H7 (cell line): ENCODE measurements at regions not wholly inside any gene's neighbourhood (a gene's known extent, or its start where the extent isn't known, plus 50 kb on each side); places are given as distances from the start of the nearest gene placed in this dataset.

Experiments used
- DNase-seq: peaks from one replicate; pipeline ENCODE4 v3.0.0; 2012
- H3K27me3 ChIP-seq: 2 replicates; pipeline ENCODE4 v1.6.0; 2011; ENCODE audit warnings: mild to moderate bottlenecking, low read length; ENCODE audit not compliant: control insufficient read depth, insufficient read depth
- H3K36me3 ChIP-seq: replicated peaks from 2 replicates; pipeline ENCODE4 v1.5.1; 2011; ENCODE audit warnings: low read length; ENCODE audit not compliant: control insufficient read depth, insufficient read depth
- H3K4me3 ChIP-seq: 2 replicates; pipeline ENCODE4 v1.5.1; 2011; ENCODE audit warnings: low read depth, mild to moderate bottlenecking, control low read depth, low read length, moderate library complexity; ENCODE audit not compliant: insufficient read depth

DNA sequence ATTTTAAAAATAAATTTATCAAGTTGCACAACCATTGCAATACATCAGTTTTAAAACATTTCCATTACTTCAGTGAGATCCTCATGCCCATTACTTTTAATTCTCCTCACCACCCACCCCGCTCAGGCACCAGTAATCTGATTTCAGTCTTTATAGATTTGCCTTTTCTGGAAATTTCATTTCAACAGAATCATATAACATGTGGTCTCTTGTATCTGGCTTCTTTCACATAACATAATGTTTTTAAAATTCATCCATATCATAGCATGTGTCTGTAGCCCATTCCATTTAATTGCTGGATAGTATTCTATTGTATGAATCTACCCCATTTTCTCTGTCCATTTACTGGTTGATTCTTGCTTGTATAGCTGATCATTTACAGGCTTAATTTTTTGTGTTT is 110.3 kb upstream of the TMEM108 start:
- H3K27me3 ChIP-seq: no peaks in the 10 kb centered on the region
- H3K4me3 ChIP-seq: no peak overlapping the region
- no peak for DNase-seq
- no peaks in the 10 kb centered on the region for H3K36me3 ChIP-seq

DNA sequence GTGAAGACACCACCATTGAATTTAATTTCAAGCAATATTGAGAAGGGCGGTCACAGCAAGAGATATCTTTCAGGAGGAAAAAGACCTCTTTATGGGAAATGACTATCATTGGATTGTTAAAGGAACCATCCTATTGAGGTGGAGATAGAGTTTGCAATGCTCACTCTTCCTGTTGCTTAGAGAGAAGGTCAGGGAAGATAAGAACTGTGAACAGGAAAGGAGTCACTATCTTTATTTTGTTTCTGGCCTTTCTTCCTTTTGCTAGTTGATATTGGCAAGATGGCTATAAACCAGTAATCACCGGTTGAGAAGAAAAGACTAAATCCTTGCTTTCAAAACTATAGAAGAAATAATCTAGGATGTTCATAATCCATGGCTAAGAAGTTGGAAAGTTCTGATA is 112.1 kb upstream of the TMEM108 start:
- no peak for DNase-seq
- no peaks in the 10 kb centered on the region for H3K36me3 ChIP-seq
- no peak overlapping the region for H3K4me3 ChIP-seq
- H3K27me3 ChIP-seq: no peaks in the 10 kb centered on the region

DNA sequence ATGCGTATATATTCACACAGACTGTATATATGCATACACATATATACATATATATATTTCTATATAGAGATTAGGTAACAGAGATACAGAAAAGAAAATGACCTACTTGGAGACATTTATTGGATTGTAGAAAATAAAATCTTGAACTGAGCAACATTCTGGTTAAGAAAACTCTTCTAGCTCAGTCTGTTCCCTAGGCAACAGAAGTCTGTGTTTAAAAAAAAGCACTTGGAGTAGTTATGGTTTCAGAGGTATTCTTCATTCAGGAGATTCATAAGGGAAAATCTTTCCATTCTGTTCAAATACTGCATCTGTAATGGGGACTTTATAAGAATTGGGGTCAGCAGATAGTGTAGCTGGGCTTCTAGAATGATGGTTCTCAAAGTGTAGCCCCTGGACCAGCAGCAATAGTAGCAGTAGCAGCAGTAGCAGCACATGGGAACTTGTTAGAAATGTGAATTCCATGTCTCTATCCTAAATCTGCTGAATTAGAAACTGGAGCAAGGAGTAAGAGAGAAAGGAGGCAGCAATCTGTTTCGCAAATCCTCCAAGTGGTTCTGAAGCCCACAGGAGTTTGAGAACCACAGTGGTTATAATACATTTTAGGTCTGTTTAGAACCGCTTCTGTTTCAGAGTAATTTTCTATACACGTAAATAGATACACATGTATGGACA is 112.8 kb upstream of the TMEM108 start:
- no peaks in the 10 kb centered on the region for H3K27me3 ChIP-seq
- no peak overlapping the region for H3K4me3 ChIP-seq
- no peak for DNase-seq
- H3K36me3 ChIP-seq: no peaks in the 10 kb centered on the region

DNA sequence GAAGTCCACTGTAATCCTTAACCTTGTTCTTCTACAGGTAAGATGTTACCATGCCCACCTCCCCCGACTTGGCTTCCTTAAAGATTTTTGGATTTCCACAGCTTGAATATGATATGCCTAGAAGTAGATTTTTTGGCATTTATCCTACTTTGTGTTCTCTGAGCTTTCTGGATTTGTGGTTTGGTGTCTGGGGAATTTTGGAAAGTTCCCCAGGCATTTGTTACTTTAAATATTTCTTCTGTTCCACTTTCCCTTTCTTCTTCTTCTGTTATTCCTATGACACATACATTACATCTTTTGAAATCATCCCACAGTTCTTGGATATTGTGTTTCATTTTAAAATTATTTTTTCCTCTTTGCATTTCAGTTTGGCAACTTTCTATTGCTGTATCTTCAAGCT is 122.1 kb upstream of the TMEM108 start:
- Histone ChIP-seq H3K4me3 (no peak overlapping the region), H3K27me3 (no peaks in the 10 kb centered on the region), H3K36me3 (no peaks in the 10 kb centered on the region)
- DNase-seq: no peak

DNA sequence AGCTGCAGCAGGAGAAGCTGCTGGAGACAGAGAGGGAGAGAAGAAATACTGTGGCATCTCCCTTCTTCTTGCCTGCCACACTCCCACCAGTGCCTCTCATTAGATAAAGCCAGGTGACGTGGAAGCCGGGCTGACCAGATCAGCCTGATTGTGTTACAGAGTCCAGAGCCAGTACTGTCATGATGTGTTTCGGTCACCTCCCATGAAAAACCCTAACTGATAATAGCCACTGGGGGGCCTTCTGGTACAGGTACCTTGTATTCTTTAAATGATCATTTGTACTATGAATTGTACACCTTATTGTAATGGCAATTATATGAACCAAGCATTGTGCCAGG is 125.8 kb upstream of the TMEM108 start:
- DNase-seq: no peak
- no peak overlapping the region for H3K4me3 ChIP-seq
- no peaks in the 10 kb centered on the region for H3K27me3 ChIP-seq
- no peaks in the 10 kb centered on the region for H3K36me3 ChIP-seq

DNA sequence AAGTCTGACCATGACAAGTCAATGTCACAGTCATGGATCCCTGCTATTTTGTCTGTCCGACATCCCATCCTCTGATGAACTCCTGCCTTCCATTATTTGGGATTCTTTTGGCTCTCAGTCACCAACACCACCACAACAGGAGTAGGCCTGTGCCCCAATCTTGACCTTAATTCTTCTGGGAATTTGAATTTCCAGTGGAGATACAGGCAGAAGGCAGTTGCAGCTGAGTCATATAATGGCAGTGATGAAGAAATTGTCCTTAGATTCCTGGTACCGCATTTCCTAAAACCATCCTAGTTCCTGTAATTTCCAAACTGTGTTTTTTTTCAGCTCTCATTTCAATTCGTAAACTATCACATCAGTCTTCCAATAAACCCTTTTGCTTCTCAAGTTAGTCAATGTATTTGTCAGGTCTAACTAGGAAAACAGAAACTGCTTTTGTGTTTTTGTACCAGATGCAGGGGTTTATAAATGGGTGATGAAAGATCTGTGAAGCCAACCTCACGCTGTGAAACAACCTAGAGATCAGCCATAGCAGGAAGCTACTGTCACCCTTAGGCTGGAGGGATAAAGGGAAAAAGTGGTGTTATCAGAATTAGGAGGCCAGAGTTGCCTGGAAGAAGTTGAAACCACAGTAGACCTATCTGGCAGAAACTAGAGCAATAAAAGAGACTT is 126.3 kb upstream of the TMEM108 start:
- no peak for DNase-seq
- Histone ChIP-seq H3K27me3 (no peaks in the 10 kb centered on the region), H3K36me3 (no peaks in the 10 kb centered on the region), H3K4me3 (no peak overlapping the region)

DNA sequence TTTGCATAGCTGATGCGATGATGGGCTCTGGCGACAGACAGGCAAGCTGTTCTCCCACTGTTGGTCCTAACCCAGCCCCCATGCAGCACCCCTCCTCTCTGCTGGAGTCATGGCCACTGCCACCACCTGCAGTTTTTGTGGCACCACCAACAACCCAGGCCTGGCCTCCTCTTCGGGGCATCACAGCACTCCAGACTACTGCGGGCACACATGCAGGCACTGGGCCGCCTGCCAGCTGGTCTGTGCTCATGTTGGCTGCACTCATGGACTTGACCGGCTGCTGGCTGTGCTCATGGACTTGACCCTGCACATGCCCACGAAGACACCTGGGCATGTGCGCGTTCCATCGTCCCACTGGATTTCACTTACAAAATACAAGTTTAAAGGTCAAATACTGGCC is 130.9 kb upstream of the TMEM108 start:
- no peaks in the 10 kb centered on the region for H3K27me3 ChIP-seq

DNA sequence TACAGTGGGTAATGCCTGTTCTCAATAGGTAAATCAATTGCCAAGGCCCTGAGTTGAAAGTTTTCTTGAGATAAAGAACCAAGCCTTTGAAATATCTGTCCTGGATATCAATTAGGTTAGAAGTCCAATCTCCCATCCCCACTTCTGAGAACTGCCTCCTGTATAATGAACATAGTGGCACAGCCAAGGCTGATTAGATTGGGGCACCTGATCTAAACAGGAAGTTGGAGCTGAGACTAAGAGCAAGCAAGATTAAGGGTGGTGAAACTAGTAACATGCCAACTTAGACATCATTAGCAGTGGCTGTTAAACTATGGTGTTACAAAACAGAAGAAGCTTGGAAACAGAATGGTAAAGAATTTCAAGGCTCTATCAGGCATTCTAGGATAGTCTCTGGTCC is 137.7 kb upstream of the TMEM108 start:
- Histone ChIP-seq H3K27me3 (no peaks in the 10 kb centered on the region), H3K4me3 (no peak overlapping the region), H3K36me3 (no peaks in the 10 kb centered on the region)
- no peak for DNase-seq

More for the DNA sequence above, 130.9 kb upstream of the TMEM108 start:
- DNase-seq: no peak
- H3K36me3 ChIP-seq: no peaks in the 10 kb centered on the region
- no peak overlapping the region for H3K4me3 ChIP-seq

DNA sequence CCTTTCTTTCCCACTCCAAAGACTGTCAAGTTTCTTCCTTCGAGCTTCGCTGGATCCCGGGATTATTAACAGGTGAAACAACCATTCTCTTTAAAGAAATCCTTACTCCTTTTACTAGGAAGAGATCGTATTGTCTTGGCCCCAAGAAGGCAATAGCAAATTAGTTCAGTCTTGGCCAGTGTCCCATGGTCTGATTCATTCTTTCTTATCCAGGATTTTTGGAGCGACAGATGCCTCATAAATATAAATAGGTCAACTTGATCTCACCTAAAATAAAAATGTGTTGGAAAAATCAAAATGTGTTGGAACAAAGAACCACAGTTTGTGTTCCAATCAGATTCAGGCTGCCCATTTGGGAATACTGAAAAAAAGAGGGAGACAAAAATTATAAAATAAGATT is 140.1 kb upstream of the TMEM108 start:
- no peaks in the 10 kb centered on the region for H3K27me3 ChIP-seq
- no peak overlapping the region for H3K4me3 ChIP-seq
- DNase-seq: no peak
- no peaks in the 10 kb centered on the region for H3K36me3 ChIP-seq

DNA sequence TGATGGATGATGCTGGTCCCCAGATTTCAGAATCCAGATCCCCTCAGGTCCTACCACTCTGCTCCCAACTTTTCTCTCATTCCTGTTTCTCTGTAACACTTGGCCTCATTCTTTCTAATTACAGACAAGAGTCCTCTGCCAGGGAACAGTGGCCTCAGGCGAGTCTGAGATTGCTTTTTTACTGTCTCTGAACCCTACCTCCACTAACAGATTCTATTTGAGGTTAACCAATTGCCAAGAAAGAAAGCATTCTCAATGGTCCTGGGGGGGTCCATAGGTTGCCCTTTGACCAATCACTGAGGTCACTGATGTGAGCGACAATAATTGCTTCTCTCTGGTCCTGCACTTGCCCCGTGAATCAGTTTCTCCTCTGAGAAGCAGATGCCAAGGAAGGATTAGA is 145.2 kb upstream of the TMEM108 start:
- DNase-seq: no peak
- H3K4me3 ChIP-seq: no peak overlapping the region
- H3K36me3 ChIP-seq: no peaks in the 10 kb centered on the region
- H3K27me3 ChIP-seq: no peaks in the 10 kb centered on the region

DNA sequence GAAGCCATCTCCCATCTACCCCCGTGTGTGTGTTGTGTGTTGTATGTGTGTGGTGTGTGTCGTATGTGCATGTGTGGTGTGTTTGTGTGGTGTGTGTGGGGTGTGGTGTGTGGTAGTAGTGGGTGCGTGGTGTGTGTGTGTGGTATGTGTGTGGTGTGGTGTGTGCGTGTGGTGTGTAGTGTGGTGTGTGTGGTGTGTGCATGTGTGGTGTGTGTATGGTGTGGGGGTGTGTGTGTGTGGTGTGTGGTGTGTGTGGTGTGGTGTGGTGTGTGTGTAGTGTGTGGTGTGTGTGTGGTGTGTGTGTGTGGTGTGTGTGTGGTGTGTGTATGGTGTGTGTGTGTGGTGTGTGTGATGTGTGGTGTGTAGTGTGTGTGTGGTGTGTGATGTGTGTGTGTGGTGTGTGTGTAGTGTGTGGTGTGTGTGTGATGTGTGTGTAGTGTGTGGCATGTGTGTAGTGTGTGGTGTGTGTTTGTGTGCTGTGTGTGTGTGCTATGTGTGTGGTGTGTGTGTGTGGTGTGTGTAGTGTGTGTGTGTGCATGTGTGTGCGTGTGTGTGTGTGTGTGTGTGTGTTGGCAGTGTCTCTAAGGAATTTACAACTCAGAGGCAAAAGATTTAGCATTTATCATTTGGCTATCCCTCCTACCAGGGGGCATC is 156.3 kb upstream of the TMEM108 start:
- Histone ChIP-seq H3K27me3 (peaks cover 3% of the 10 kb centered on the region; the same call in 1 of the 2 replicates), H3K36me3 (no peaks in the 10 kb centered on the region), H3K4me3 (no peak overlapping the region)
- DNase-seq: no peak

DNA sequence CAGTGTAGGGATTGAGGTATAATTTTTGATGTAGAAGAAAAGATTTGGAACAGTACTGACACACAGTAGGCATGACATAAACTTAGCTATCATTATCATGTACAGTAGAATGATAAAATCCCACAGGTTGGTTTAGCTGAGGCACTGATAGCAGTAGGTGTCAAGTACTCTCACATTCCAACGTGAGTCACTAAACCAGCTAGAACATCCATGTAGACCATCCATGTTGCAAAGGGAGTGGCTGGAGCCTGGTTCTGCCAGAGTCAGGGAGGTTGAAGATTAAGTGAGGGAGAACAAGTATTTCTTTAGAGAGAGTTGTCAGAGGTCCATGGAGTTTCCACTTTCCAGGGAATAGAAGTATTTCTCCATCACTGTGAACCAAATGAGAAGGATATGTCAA is 157.2 kb upstream of the TMEM108 start:
- peaks cover 3% of the 10 kb centered on the region; the same call in 1 of the 2 replicates for H3K27me3 ChIP-seq
- no peak overlapping the region for H3K4me3 ChIP-seq
- H3K36me3 ChIP-seq: no peaks in the 10 kb centered on the region
- no peak for DNase-seq

DNA sequence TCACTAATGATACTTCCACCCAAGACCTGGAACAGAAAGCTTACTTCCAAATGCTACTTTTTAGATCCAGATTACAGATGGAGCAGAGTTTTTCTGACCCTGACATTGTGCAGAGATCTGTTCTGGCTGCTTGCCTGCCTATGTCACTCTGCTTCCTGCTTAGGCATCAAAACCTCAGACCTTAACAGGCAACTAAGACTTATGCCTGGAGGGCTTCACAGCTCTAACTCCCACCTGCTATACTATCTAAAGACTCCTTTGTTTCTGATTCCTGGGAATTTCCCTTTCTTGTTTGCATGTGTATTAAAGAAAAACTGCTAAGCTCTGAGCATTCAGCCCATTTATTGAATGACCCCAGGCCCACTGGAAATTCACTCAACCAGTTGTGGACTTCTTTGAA is 157.4 kb upstream of the NPHP3 start:
- no peaks in the 10 kb centered on the region for H3K36me3 ChIP-seq
- peak; percentile 21 for DNase-seq
- peaks cover 3% of the 10 kb centered on the region; the same call in 1 of the 2 replicates for H3K27me3 ChIP-seq
- no peak overlapping the region for H3K4me3 ChIP-seq

DNA sequence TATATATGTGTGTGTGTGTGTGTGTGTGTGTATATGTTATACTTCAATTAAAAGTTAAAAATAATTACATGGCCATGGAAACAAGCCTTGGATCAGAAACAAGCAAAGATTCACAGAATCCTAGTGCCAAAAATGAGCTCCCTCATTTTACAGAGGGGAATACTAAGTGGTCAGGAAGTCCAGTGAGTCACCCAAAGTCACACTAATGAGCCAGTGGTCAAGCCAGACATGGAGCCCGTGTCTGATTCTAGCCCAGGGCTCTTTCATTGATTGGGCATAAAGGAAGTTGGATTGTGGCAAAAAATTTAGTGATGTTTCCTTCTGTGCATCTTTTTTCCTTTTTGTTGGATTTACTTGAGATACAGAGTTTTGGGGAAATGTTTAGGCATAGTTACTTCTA is 152.5 kb upstream of the NPHP3 start:
- Histone ChIP-seq H3K27me3 (no peaks in the 10 kb centered on the region; the same call in 1 of the 2 replicates), H3K4me3 (no peak overlapping the region), H3K36me3 (no peaks in the 10 kb centered on the region)
- no peak for DNase-seq

DNA sequence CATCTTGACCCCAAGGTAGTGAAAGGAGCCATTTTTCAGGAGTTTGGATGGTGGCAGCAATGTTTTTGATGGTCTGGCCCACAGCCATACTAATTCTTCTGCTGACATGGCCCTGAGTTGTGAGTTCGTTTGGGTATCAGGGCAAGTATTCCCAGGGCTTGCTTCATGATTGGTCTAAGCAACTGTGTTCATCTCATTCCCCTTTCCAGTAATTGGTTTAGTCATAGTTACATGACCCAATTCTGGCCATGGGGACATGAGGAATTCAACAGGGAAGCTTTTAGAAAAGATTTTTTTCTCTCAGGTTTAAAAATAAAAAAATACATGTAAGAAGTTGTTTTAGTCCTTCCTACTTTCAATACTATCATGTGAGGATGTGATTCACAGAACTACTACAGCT is 150.5 kb upstream of the NPHP3 start:
- DNase-seq: no peak
- no peak overlapping the region for H3K4me3 ChIP-seq
- H3K27me3 ChIP-seq: no peaks in the 10 kb centered on the region; the same call in 1 of the 2 replicates
- no peaks in the 10 kb centered on the region for H3K36me3 ChIP-seq
